HUES64 (cell line): ENCODE measurements at regions not wholly inside any gene's neighbourhood (a gene's known extent, or its start where the extent isn't known, plus 50 kb on each side); places are given as distances from the start of the nearest gene placed in this dataset.
"Not testable (repeated sequence)": the region's sequence is repeated elsewhere in the genome, so short reads cannot be mapped to it uniquely, and the experiment has no call there.

Source experiments
- H3K27ac ChIP-seq: 2 replicates; pipeline ENCODE4 v1.7.0; 2013; ENCODE audit warnings: low read depth, low read length, inconsistent platforms
- H3K27me3 ChIP-seq: 2 replicates; pipeline ENCODE4 v1.6.1; 2013; ENCODE audit warnings: mild to moderate bottlenecking, low read length; ENCODE audit not compliant: insufficient read depth
- H3K36me3 ChIP-seq: 2 replicates; pipeline ENCODE4 v1.6.1; 2013; ENCODE audit warnings: mild to moderate bottlenecking, low read length; ENCODE audit not compliant: insufficient read depth
- H3K4me1 ChIP-seq: 2 replicates; pipeline ENCODE4 v1.6.1; 2013; ENCODE audit warnings: mild to moderate bottlenecking, low read length, moderate library complexity; ENCODE audit not compliant: insufficient read depth
- H3K4me3 ChIP-seq: 2 replicates; pipeline ENCODE4 v1.5.1; 2013; ENCODE audit warnings: mild to moderate bottlenecking, low read length, moderate library complexity
- H3K9ac ChIP-seq: 2 replicates; pipeline ENCODE4 v1.6.1; 2013; ENCODE audit warnings: mild to moderate bottlenecking, low read depth, low read length
- H3K9me3 ChIP-seq: 2 replicates; pipeline ENCODE4 v1.6.1; 2013; ENCODE audit warnings: low read depth, low read length; ENCODE audit not compliant: insufficient read depth
- WGBS: fragments of 150-250, 120-280 bp; methylation state at CpG from one replicate; pipeline ENCODE4 v1.1.7; 2013; ENCODE audit warnings: missing lambda C conversion rate; 5-methylcytosine and 5-hydroxymethylcytosine counted together

DNA sequence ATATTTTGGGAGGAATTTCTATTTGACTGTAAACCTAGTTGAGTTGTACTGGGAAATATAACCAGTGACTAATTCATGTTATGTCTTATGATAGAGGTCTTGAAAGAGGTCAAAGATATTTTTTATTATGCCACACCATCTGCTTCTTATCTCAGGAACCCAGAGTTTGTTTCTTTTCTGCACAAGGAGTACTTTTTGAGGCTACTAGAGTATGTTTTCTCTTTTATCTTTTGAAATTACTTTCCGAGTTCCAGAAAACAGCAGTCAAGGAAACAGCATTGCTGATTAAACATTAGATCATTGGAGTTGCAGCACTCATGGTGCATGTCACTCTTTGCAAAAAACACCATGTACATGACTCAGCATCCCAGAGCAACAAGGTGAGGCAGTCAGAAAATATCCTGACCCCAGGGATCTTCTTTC is 645.8 kb upstream of the NR2F2 start:
- H3K27me3 ChIP-seq = no peaks in the 10 kb centered on the region
- no peak overlapping the region for H3K4me3 ChIP-seq
- H3K4me1 ChIP-seq = no peaks in the 10 kb centered on the region
- no peak overlapping the region for H3K9ac ChIP-seq
- 100% methylated on average over 1 of the region's 1 CpG for WGBS
- H3K27ac ChIP-seq = no peak overlapping the region
- H3K9me3 ChIP-seq = no peaks in the 10 kb centered on the region
- no peaks in the 10 kb centered on the region for H3K36me3 ChIP-seq

DNA sequence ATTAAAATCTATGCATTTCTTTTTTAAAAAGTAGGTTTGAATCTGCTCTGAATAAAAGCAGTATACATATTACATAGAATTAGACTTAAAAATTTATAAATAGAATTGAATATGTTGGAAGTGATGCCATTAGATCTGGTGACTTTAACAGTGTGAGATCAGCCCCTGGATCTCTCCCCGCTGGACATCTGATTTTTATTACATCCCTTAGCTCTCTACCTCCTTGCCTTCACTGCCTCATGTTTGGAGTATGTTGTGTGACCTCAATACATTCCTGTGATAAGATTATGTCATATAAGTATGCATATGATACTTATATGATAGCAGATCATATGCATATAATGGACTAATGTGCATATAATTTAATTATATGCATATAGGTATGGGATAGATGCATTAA is 643.4 kb upstream of the NR2F2 start:
- WGBS = no CpG with 5 or more reads among the region's 1 CpG
- Histone ChIP-seq H3K27ac (no peak overlapping the region), H3K36me3 (no peaks in the 10 kb centered on the region), H3K4me3 (no peak overlapping the region), H3K27me3 (no peaks in the 10 kb centered on the region), H3K4me1 (no peaks in the 10 kb centered on the region), H3K9me3 (no peaks in the 10 kb centered on the region), H3K9ac (no peak overlapping the region)

DNA sequence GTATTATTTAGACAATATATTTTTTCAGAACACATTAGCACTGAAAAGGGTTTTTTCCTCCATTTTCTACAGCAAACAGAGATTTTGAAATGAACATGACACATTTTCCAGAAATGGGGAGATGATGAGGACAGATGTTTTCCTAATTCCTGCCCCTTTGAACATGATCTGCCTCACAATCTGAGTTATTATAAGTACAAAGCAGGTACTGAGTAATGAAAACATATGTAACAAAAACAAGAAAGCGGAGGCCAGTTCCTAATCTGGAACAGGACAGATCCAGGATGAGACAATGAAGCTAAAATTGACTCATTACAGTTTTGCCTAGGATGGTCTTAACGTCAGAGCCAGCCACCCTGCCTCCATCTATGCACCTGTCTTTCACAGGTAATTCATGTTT is 642.8 kb upstream of the NR2F2 start:
- WGBS = 81% methylated on average over 2 of the region's 2 CpGs
- Histone ChIP-seq H3K27me3 (no peaks in the 10 kb centered on the region), H3K27ac (no peak overlapping the region), H3K4me3 (no peak overlapping the region), H3K4me1 (no peaks in the 10 kb centered on the region), H3K9ac (no peak overlapping the region), H3K9me3 (no peaks in the 10 kb centered on the region), H3K36me3 (no peaks in the 10 kb centered on the region)

GRCh38 chr15:95690631-95691340 is 639.7 kb upstream of the NR2F2 start:
- WGBS = 93% methylated on average over 7 of the region's 7 CpGs
- H3K9me3 ChIP-seq = peaks cover 23% of the 10 kb centered on the region
- H3K4me1 ChIP-seq = no peaks in the 10 kb centered on the region
- no peaks in the 10 kb centered on the region for H3K27me3 ChIP-seq
- no peak overlapping the region for H3K4me3 ChIP-seq
- H3K27ac ChIP-seq = no peak overlapping the region
- H3K36me3 ChIP-seq = no peaks in the 10 kb centered on the region
- H3K9ac ChIP-seq = no peak overlapping the region

DNA sequence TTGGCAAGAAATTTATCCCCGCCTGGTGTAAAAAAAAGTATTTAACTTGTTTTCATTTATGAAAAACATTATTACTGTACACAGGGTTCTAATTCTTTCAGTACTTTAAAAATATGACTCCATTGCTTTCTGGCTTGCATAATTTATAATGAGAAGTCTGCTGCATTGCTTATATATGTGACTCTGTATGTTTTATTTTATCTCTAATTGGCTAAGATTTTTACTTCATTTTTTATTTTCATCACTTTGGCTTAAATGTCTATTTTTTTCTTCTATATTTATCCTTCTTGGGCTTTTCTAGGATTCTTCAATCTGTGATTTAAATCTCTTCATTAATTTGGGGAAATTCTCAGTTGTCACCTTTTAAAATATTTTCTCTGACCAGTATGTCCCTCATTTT is 636.6 kb upstream of the NR2F2 start:
- Histone ChIP-seq H3K36me3 (no peaks in the 10 kb centered on the region), H3K27me3 (no peaks in the 10 kb centered on the region), H3K4me3 (no peak overlapping the region), H3K9ac (no peak overlapping the region), H3K4me1 (no peaks in the 10 kb centered on the region), H3K27ac (no peak overlapping the region), H3K9me3 (peaks cover 24% of the 10 kb centered on the region)
- no CpG with 5 or more reads among the region's 1 CpG for WGBS

- H3K4me1 ChIP-seq = no peaks in the 10 kb centered on the region
- H3K27ac ChIP-seq = no peak overlapping the region
- H3K27me3 ChIP-seq = no peaks in the 10 kb centered on the region
- peaks cover 65% of the 10 kb centered on the region for H3K9me3 ChIP-seq
- 89% methylated on average over 2 of the region's 2 CpGs for WGBS
- no peak overlapping the region for H3K9ac ChIP-seq
- no peaks in the 10 kb centered on the region for H3K36me3 ChIP-seq
- H3K4me3 ChIP-seq = no peak overlapping the region
Measured at GRCh38 chr15:95698230-95698629, 632.3 kb upstream of the NR2F2 start.

DNA sequence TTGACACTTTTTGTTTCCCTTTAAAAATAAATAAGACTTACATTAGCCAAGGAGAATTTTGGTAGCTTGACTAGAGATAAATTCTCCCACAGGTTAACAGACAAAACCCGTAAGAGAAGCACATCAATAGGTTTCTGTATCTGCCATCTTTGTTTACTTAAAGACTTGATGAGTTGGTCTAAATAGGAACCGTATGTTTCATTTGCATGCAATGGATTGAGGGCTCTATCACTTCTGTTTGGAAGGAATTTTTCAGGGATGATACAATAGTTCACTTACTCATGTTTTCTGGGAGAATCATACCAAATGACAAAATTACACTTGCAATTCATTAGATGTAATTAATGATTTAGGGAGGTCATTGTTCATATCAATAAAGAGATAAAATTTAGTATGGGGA is 631.5 kb upstream of the NR2F2 start:
- peaks cover 63% of the 10 kb centered on the region for H3K9me3 ChIP-seq

GRCh38 chr15:95699578-95699977 is 630.9 kb upstream of the NR2F2 start:
- no peak overlapping the region for H3K4me3 ChIP-seq
- no peaks in the 10 kb centered on the region for H3K27me3 ChIP-seq
- no peaks in the 10 kb centered on the region for H3K4me1 ChIP-seq
- 96% methylated on average over 2 of the region's 2 CpGs for WGBS
- H3K27ac ChIP-seq = no peak overlapping the region
- no peak overlapping the region for H3K9ac ChIP-seq
- H3K36me3 ChIP-seq = no peaks in the 10 kb centered on the region
- H3K9me3 ChIP-seq = peaks cover 56% of the 10 kb centered on the region

More for the DNA sequence above, 631.5 kb upstream of the NR2F2 start:
- Histone ChIP-seq H3K27me3 (no peaks in the 10 kb centered on the region), H3K4me3 (no peak overlapping the region), H3K4me1 (no peaks in the 10 kb centered on the region), H3K27ac (no peak overlapping the region), H3K9ac (no peak overlapping the region), H3K36me3 (no peaks in the 10 kb centered on the region)
- WGBS = 90% methylated on average over 2 of the region's 2 CpGs

GRCh38 chr15:95700692-95701091 is 629.8 kb upstream of the NR2F2 start:
- H3K27ac ChIP-seq, H3K4me3 ChIP-seq, H3K36me3 ChIP-seq, H3K27me3 ChIP-seq, H3K4me1 ChIP-seq, H3K9ac ChIP-seq: not testable (repeated sequence)
- 88% methylated on average over 1 of the region's 1 CpG for WGBS
- H3K9me3 ChIP-seq = peaks cover 48% of the 10 kb centered on the region

DNA sequence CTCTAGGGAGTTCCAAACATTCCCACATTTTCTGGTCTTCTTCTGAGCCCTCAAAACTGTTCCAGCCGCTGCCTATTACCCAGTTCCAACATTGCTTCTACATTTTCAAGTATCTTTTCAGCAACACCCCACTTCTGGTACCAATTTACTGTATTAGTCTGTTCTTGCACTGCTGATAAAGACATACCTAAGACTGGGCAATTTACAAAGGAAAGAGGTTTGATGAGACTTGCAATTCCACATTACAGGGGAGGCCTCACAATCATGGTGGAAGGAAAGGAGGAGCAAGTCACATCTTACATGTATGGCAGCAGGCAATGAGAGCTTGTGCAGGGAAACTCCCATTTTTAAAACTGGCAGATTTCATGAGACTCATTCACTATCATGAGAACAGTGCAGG is 629.1 kb upstream of the NR2F2 start:
- Histone ChIP-seq H3K9me3 (peaks cover 48% of the 10 kb centered on the region), H3K4me3 (no peak overlapping the region), H3K9ac (no peak overlapping the region), H3K27ac (no peak overlapping the region), H3K27me3 (no peaks in the 10 kb centered on the region), H3K4me1 (no peaks in the 10 kb centered on the region), H3K36me3 (no peaks in the 10 kb centered on the region)
- 92% methylated on average over 1 of the region's 1 CpG for WGBS

DNA sequence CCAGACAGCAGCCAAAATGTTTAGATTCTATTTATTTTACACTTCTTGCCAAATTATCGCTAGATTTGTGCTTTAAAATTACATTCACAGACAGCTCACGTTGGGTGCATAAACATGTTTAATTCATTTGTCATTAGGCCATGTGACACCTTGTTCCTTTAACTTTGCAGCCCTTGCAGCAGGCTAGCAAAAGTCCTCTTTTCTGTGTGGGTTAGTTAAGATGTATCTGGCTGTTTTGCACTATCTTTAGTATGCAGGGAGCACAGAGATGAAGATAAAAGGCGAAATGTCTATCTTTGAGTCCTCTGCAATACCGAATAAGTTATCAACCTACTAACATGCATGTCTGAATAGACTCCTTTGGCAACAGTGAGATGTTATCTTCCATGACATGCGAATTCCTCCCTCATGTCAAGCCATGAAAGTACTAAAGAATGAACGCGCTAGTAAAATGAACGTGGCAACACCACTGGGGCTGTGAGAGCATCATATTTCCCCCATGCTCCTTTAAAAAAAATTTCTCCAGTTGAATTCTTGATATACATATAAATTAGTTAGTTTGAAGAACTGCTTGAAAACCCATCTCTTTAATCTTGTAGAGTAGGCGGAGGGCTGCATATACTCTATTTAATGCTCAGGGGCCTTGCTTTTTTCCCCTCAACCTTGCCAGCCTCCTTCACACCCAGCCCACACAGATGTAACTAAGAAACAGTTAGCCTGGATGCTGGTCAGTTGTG is 620.4 kb upstream of the NR2F2 start:
- Histone ChIP-seq H3K36me3 (no peaks in the 10 kb centered on the region), H3K27ac (no peak overlapping the region), H3K4me3 (no peak overlapping the region), H3K4me1 (no peaks in the 10 kb centered on the region; the same call in 1 of the 2 replicates), H3K27me3 (no peaks in the 10 kb centered on the region), H3K9ac (no peak overlapping the region), H3K9me3 (no peaks in the 10 kb centered on the region)
- 96% methylated on average over 9 of the region's 9 CpGs for WGBS
